ENCODE measurements at regions not wholly inside any gene's neighbourhood (a gene's known extent, or its start where the extent isn't known, plus 50 kb on each side); places are given as distances from the start of the nearest gene placed in this dataset.

DNA sequence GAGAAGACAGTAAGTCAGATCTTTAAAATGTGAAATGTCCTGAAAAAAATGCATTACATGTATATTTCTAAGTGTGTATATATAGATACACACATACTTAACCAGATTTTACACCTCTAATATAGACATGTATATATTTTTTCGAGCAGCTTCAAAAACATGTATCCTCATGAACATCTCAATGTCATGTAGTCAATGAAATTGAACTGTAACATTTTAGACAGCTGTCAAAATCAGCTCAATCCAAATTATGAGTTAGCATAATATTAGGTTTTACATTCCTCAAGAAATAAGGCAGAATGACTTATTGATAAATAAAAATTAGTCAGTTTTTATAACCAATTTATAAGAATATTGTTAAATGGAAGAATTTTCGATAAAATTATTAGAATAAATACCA, 665.7 kb downstream of the BRINP3 start:
- DNase-seq = no peak

DNA sequence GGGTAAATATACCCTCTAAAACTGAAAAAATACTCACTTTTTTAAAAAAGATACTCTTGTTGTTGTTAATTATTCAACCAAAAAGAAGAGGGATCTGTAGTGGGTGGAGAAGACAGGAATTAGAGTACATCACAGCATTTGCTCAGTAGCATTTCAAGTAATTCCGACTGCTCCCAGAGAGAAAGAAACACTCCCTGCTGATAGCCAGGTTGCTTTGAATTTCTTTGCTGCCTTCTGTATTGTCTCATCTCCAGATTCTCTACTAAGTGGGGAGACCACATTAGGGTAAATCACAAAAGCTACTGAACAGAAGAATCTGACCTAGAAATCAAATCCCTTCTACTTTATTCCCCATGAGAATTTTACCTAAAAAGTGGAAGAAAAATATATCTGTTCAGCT, 661.1 kb downstream of the BRINP3 start:
- no peak for DNase-seq

DNA sequence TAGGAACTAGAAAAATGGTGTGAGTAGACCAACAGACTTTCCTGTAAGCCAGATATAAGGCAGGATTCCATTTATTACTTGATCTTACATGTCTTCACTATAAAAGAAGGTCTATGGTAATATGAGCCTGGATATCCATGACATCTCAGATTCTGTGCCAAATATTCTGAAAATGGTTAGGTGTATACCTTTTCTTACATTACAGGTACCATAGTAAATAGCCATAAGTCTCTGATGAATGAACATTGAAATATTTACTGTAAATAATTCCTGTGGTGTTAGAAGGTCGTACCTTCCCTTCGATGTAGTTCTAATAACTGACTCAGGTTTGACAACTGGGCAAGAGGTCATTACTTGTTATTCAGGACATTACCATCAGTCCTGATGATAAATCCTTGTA, 657.9 kb downstream of the BRINP3 start:
- no peak for DNase-seq

GRCh38 chr1:189821833-189822232, 655.8 kb downstream of the BRINP3 start:
- DNase-seq = no peak

DNA sequence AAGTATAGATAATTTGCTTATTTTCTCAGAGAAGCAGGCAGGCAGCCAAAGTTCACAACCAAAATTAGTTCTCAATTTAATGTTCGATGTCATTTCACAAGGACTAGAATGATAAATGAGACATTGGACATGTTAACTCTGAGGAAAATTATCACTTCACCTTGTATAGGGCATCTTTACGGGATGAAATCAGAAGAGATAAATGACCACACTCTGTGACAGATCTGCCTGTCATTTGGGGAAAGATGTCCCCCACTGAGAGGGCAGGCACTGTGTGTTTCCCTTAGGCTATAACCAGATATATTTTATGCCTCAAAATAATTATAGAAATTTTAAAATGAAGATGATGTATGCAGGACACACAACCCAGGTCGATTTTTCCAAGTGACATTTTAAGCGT, 642.9 kb downstream of the BRINP3 start:
- DNase-seq = no peak

DNA sequence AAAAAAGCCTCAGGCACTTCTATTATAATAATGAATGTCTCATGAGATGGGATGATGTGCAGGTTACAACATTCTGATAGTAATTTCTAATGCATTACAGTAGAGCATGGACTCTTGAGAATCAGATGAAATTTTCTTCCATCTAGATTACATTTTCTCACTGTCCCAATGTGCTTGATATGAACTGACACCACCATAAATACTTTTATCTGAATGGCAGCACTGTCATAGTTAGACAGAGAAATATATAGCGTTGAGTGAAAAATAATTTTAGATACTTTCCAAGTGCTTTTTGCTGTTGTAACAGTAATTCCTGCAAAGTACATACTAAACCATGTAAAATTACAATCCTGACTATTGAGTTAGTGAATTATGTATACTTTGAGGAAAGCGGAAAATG, 630.1 kb downstream of the BRINP3 start:
- no peak for DNase-seq

DNA sequence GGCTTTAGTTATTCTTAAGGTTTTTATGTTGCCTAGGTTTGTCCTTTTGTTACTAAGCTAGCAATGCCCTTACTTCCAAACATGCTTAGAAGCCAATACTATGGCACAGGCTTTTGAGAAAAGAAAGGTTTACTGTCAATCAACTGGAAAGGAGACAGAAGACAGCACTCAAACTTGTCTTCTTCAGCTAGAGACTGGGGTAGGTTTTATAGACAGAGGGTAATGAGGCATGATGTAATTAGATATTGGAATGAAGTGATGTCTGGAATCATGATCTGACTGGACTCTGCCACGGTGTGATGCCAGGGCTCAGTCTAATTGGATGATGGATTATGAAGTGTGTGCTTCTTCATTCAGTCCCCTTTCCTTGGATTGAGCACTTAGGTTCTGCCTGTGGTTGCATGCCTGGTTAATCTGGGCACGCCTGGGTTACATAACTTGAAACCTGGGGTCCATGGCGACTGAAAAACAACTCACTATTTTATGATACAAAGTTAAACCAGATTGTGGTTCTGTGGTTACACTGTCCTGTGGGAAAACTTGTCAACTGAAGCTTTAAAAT, 625.8 kb downstream of the BRINP3 start:
- DNase-seq = no peak

DNA sequence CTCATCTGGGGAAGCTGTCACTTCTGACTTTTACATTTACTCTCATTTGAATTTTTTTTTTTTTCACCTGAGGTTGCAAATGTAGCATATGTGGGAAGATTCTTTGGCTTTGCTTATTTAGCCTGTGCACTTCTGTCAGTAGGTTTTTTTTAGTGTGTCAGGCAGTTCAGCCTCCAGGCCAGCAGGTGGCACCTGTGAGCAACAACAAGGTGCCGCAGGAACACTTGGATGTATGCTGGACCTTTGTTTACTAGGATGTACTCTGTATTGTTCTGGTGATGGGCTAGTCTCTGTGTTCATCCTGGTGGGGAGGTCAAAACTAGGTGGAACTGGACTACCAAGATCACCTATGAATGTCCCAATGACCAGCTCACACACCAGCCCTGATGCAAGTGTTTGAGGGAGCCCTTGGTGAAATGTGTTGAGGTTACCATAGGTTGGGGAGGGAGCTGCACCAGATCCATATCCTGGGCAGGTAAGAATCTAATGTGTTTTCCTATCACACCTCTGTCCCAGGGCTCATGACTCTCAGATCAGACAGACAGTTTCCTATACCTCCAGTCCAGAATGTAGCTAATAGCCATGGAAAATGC, 618.2 kb downstream of the BRINP3 start:
- DNase-seq = no peak

DNA sequence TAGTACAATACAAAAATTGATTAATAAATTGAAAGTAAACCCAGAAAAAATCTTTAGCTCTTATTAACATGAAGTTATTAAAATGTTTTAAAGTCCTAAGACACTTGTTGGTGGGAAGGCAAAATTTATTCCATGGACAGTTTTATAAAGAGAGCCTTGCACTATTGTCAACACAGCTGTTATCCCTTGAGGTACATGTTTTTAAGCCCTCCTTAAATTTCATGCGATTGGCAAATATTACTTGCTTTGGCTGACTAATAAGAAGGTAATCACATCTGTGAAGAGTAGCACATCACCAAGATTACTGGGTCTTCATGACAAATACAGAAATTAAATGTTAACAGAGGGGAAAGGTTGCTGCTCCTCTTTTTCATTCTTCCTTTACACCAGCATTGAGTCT, 611.1 kb downstream of the BRINP3 start:
- no peak for DNase-seq

DNA sequence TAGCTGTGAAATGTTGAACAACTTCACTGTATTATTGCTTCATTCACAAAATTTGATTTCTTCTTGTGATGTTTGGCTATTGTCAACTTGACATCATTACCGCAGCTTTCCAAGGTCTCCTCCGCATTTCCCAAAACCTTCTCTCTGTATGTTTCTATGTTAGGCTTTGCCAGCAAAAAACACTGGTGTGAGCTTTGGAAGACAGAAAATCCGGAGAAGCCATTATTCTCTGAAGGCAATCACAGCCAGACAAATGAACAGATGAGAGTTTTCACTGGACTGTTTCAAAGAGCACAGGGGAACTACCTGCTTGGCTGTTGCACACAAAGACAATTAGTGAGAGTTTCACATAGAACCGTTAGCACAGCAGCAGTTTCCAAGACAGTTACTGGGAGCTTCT, 609.6 kb downstream of the BRINP3 start:
- DNase-seq = no peak

GRCh38 chr1:189874715-189875435, 602.8 kb downstream of the BRINP3 start:
- no peak for DNase-seq

GRCh38 chr1:189880135-189880534, 597.5 kb downstream of the BRINP3 start:
- no peak for DNase-seq

DNA sequence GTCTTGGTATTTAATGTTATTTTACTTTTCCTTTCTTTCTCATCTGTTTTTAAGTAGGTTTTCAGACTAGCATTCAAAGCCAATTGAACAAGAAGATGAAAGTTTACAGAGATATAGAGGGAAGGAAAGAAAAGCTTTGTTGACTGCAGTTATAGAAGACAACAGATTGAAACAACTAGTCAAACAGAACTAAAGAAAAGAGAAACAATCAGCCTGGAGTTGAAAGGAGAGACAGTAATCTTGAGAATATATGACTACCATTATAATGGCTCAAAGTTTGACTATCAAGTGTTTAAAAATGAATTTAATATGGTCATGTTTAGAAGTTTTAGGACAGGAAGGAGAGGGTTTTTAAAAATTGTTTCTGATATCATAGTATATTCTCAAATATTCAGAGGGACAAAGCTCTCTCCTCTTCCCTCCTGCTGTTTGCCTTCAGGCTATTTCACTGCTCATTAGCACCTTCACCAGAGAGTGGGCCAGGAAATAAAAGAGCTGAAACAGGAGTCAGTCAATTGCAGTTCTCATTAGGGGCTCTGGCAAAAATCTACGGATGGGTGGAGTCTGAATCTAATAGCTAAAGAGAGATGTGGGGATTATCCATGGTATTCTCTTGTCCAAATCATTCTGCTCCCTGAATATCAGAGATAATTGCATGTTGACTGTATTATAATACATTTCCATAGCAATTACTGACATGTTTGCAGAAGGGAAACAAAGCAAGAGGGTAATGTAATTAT, 577.8 kb downstream of the BRINP3 start:
- DNase-seq = no peak

- DNase-seq = no peak
These were observed 573.2 kb downstream of the BRINP3 start for GRCh38 chr1:189904509-189904908.

- no peak for DNase-seq
These were observed 569.6 kb downstream of the BRINP3 start for GRCh38 chr1:189908113-189908512.

DNA sequence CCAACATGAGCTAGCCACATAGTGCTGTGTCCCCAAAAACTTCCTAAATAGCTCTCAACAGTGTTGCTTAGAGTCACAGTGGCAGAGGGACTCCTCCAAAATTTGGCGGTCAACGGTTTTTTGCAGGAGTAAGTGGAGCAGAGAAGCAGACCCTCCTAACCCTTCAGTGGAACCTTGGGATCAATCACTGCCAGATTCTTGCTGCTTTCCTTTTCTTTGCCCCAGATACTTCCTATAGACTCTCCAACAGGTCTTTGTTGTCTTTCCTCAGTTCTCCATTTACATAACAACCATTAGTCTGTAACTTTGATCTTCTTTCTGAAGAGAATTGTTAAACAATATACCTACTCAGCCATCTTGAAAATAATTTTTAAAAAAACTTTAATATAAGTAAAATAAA, 556.1 kb downstream of the BRINP3 start:
- no peak for DNase-seq

- no peak for DNase-seq
These were observed 550.0 kb downstream of the BRINP3 start for GRCh38 chr1:189927641-189928040.

GRCh38 chr1:189929501-189930099, 548.1 kb downstream of the BRINP3 start:
- DNase-seq = no peak

DNA sequence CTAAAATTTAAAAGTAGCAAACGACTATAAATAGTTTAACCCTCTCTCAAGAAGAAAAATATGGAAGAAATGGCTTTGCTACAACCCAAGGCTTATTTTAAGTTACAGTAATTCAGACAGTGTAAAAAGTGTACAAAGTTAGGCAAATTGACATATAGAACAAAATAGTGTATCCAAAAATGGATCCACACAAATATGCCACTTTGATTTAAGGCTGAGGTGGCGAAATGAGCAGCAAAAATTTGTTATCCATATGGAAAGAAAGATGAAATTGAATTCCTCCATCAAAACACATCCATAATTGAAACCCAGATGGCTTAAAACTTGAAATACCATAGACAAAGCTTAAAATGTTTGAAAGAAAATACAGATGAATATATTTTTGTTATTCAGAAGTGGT, 540.8 kb downstream of the BRINP3 start:
- DNase-seq = no peak

DNA sequence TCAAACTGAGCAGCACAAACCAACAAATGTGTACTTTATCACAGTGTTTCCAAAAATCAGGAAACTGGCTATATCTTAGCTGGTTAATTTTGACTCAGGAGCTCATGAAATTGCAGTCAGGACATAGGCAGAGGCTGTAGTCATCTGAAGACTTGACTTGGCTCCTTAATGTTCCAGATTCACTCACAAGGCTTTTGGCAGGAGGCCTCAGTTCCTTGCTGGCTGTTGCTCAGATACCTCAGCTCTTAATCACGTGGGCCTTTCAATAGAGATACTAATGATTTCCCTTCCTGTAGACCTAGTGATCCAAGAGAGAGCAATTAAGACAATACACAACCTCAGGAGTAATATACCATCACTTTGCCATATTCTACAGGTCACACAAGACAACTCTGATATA, 537.7 kb downstream of the BRINP3 start:
- no peak for DNase-seq

- DNase-seq = no peak
These were observed 535.7 kb downstream of the BRINP3 start for GRCh38 chr1:189941922-189942321.

DNA sequence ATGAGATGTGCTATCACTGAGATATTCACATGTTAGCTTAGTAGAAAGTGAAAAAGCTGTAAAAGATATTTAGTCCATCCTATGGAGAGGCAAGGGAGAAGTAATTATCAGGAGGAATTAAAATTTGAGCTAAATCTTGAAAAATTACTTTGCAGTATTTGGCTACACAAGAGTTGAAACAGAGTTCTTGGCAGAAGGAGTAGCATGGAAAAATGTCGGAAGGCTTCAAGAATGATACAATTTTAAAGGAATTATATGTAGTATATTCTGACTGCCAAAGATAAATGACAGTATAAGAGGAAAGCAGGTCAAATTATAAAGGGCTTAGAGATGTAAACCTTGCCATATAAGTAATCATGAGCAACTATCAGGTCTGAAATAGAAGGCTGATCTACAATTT, 518.9 kb downstream of the BRINP3 start:
- DNase-seq = no peak

GRCh38 chr1:189960769-189961168, 516.9 kb downstream of the BRINP3 start:
- no peak for DNase-seq

GRCh38 chr1:189962181-189962580, 515.5 kb downstream of the BRINP3 start:
- DNase-seq = no peak
